Subcutaneous abdominal adipose tissue (tissue), 5 donors: ENCODE measurements at regions not wholly inside any gene's neighbourhood (a gene's known extent, or its start where the extent isn't known, plus 50 kb on each side); places are given as distances from the start of the nearest gene placed in this dataset.

Experiments
- H3K27ac ChIP-seq: one replicate; pipeline ENCODE4 v1.7.0; 2013; ENCODE audit warnings: low read depth, mild to moderate bottlenecking, inconsistent platforms, low read length, moderate library complexity
- H3K27me3 ChIP-seq, 5 donors: one replicate each; pipeline ENCODE4 v1.7.0; 2013; ENCODE audit warnings: low read length in 5 of 5, inconsistent platforms in 1 of 5; ENCODE audit not compliant: control insufficient read depth in 5 of 5, insufficient read depth in 4 of 5
- H3K36me3 ChIP-seq, 5 donors: one replicate each; pipeline ENCODE4 v1.7.0; 2013; ENCODE audit warnings: low read length in 5 of 5; ENCODE audit not compliant: control insufficient read depth in 5 of 5, insufficient read depth in 5 of 5
- H3K4me1 ChIP-seq, 5 donors: one replicate each; pipeline ENCODE4 v1.7.0; 2013; ENCODE audit warnings: low read length in 5 of 5, mild to moderate bottlenecking in 3 of 5, moderate library complexity in 1 of 5; ENCODE audit not compliant: control insufficient read depth in 5 of 5, insufficient read depth in 5 of 5
- H3K4me3 ChIP-seq, 5 donors: one replicate each; pipeline ENCODE4 v1.7.0; 2013; ENCODE audit warnings: low read length in 5 of 5, low read depth in 1 of 5
- H3K9ac ChIP-seq, 5 donors: one replicate each; pipeline ENCODE4 v1.7.0; 2013; ENCODE audit warnings: low read length in 5 of 5, mild to moderate bottlenecking in 4 of 5, moderate library complexity in 3 of 5
- H3K9me3 ChIP-seq, 5 donors: one replicate each; pipeline ENCODE4 v1.7.0; 2013; ENCODE audit warnings: low read length in 5 of 5; ENCODE audit not compliant: control insufficient read depth in 5 of 5
- donor health status: healthy.
- donor health status: healthy.
- donor health status: healthy.
- donor health status: healthy.
- donor health status: healthy.

GRCh38 chr2:37788602-37789209 lies 117.3 kb upstream of the CDC42EP3 start:
- Histone ChIP-seq H3K9me3 (peaks cover 2 to 8% (median 5%) of the 10 kb centered on the region in 5 donors), H3K4me3 (no peak overlapping the region), H3K36me3 (no peaks in the 10 kb centered on the region), H3K27me3 (no peaks in the 10 kb centered on the region), H3K9ac (no peak overlapping the region), H3K4me1 (no peaks in the 10 kb centered on the region), H3K27ac (no peak overlapping the region)

GRCh38 chr2:37790019-37790418 lies 118.6 kb upstream of the CDC42EP3 start:
- Histone ChIP-seq H3K4me1 (no peaks in the 10 kb centered on the region), H3K9ac (no peak overlapping the region), H3K27me3 (no peaks in the 10 kb centered on the region), H3K36me3 (no peaks in the 10 kb centered on the region), H3K9me3 (peaks cover 2 to 8% (median 5%) of the 10 kb centered on the region in 5 donors), H3K4me3 (no peak overlapping the region), H3K27ac (no peak overlapping the region)

- H3K27me3 ChIP-seq, result no peaks in the 10 kb centered on the region
- no peaks in the 10 kb centered on the region for H3K4me1 ChIP-seq
- no peak overlapping the region for H3K4me3 ChIP-seq
- H3K36me3 ChIP-seq, result no peaks in the 10 kb centered on the region
- H3K27ac ChIP-seq, result no peak overlapping the region
- H3K9me3 ChIP-seq, result peaks cover 2 to 8% (median 5%) of the 10 kb centered on the region in 5 donors
- no peak overlapping the region for H3K9ac ChIP-seq
These were observed 119.0 kb upstream of the CDC42EP3 start for GRCh38 chr2:37790462-37790861.

- H3K27me3 ChIP-seq, result no peaks in the 10 kb centered on the region
- H3K9ac ChIP-seq, result no peak overlapping the region
- no peaks in the 10 kb centered on the region for H3K4me1 ChIP-seq
- H3K27ac ChIP-seq, result no peak overlapping the region
- no peaks in the 10 kb centered on the region for H3K36me3 ChIP-seq
- peaks cover 2 to 8% (median 5%) of the 10 kb centered on the region in 5 donors for H3K9me3 ChIP-seq
- H3K4me3 ChIP-seq, result no peak overlapping the region
These were observed 120.9 kb upstream of the CDC42EP3 start for GRCh38 chr2:37792366-37792765.

- H3K27ac ChIP-seq, result no peak overlapping the region
These were observed 121.6 kb upstream of the CDC42EP3 start for GRCh38 chr2:37793004-37793403.

GRCh38 chr2:37794717-37795116 lies 123.3 kb upstream of the CDC42EP3 start:
- H3K4me1 ChIP-seq, result peaks cover 0 to 8% (median 0%) of the 10 kb centered on the region in 5 donors
- no peak overlapping the region for H3K9ac ChIP-seq
- H3K4me3 ChIP-seq, result no peak overlapping the region
- no peak overlapping the region for H3K27ac ChIP-seq
- no peaks in the 10 kb centered on the region for H3K36me3 ChIP-seq
- no peaks in the 10 kb centered on the region for H3K27me3 ChIP-seq
- H3K9me3 ChIP-seq, result no peaks in the 10 kb centered on the region

More at GRCh38 chr2:37793004-37793403, 121.6 kb upstream of the CDC42EP3 start:
- Histone ChIP-seq H3K9me3 (peaks cover 2 to 8% (median 4%) of the 10 kb centered on the region in 5 donors), H3K4me1 (no peaks in the 10 kb centered on the region), H3K36me3 (no peaks in the 10 kb centered on the region), H3K27me3 (no peaks in the 10 kb centered on the region), H3K9ac (no peak overlapping the region), H3K4me3 (no peak overlapping the region)

GRCh38 chr2:37795456-37795855 lies 124.0 kb upstream of the CDC42EP3 start:
- no peak overlapping the region for H3K4me3 ChIP-seq

GRCh38 chr2:37795938-37796337 lies 124.5 kb upstream of the CDC42EP3 start:
- H3K9me3 ChIP-seq, result no peaks in the 10 kb centered on the region
- H3K9ac ChIP-seq, result no peak overlapping the region
- H3K4me1 ChIP-seq, result peaks cover 0 to 8% (median 0%) of the 10 kb centered on the region in 5 donors
- H3K27ac ChIP-seq, result no peak overlapping the region
- H3K36me3 ChIP-seq, result no peaks in the 10 kb centered on the region
- no peaks in the 10 kb centered on the region for H3K27me3 ChIP-seq
- no peak overlapping the region for H3K4me3 ChIP-seq

More at GRCh38 chr2:37795456-37795855, 124.0 kb upstream of the CDC42EP3 start:
- no peak overlapping the region for H3K27ac ChIP-seq
- no peaks in the 10 kb centered on the region for H3K9me3 ChIP-seq
- no peak overlapping the region for H3K9ac ChIP-seq
- no peaks in the 10 kb centered on the region for H3K36me3 ChIP-seq
- H3K27me3 ChIP-seq, result no peaks in the 10 kb centered on the region
- H3K4me1 ChIP-seq, result peaks cover 0 to 8% (median 0%) of the 10 kb centered on the region in 5 donors

- no peaks in the 10 kb centered on the region for H3K9me3 ChIP-seq
- no peak overlapping the region for H3K4me3 ChIP-seq
- H3K4me1 ChIP-seq, result peaks cover 0 to 8% (median 0%) of the 10 kb centered on the region in 5 donors
- H3K27me3 ChIP-seq, result no peaks in the 10 kb centered on the region
- no peak overlapping the region for H3K9ac ChIP-seq
- no peak overlapping the region for H3K27ac ChIP-seq
- no peaks in the 10 kb centered on the region for H3K36me3 ChIP-seq
These were observed 125.0 kb upstream of the CDC42EP3 start for GRCh38 chr2:37796481-37796880.

- no peaks in the 10 kb centered on the region for H3K36me3 ChIP-seq
- H3K4me1 ChIP-seq, result peaks cover 0 to 8% (median 0%) of the 10 kb centered on the region in 5 donors
- H3K9ac ChIP-seq, result no peak overlapping the region
- no peaks in the 10 kb centered on the region for H3K27me3 ChIP-seq
- H3K27ac ChIP-seq, result no peak overlapping the region
- H3K4me3 ChIP-seq, result no peak overlapping the region
- H3K9me3 ChIP-seq, result no peaks in the 10 kb centered on the region
These were observed 125.6 kb upstream of the CDC42EP3 start for GRCh38 chr2:37797081-37797480.
